OCI-LY7 (cell line): ENCODE measurements at regions not wholly inside any gene's neighbourhood (a gene's known extent, or its start where the extent isn't known, plus 50 kb on each side); places are given as distances from the start of the nearest gene placed in this dataset.

Experiments used
- BruUV-seq: library from RNA; stranded (reverse); fragments of 400-500 nt; replicated peaks from 2 replicates; lab custom pipeline; 2021; lab: Mats Ljungman, UMichigan
- CTCF ChIA-PET: fragments of 300-600 bp; sonication (Branson Sonifier 250); formaldehyde crosslinking; loops from one replicate; lab custom pipeline; 2022; ENCODE audit warnings: antibody characterized with exemption; ENCODE audit not compliant: unreplicated experiment; lab: Charles Lee
- POLR2A ChIA-PET: fragments of 300-600 bp; sonication (Branson Sonifier 250); formaldehyde crosslinking; loops from one replicate; lab custom pipeline; 2022; ENCODE audit warnings: antibody characterized with exemption; lab: Charles Lee
- DNase-seq: peaks from one replicate; pipeline ENCODE4 v3.0.0-alpha.2; 2015; ENCODE audit warnings: low spot score
- H2AFZ ChIP-seq: fragments of 200-600 bp; sonication (generic), shearing (Covaris generic); 2 replicates; pipeline ENCODE4 v1.6.1; 2014; ENCODE audit warnings: mild to moderate bottlenecking, antibody characterized with exemption, low read length, moderate library complexity
- H3K27ac ChIP-seq: fragments of 200-600 bp; sonication (generic); 2 replicates; pipeline ENCODE4 v1.5.1; 2014; ENCODE audit warnings: mixed run types, low read depth, mild to moderate bottlenecking, moderate library complexity, low read length, inconsistent platforms; ENCODE audit not compliant: poor library complexity, severe bottlenecking
- H3K36me3 ChIP-seq: fragments of 200-600 bp; sonication (generic); 2 replicates; pipeline ENCODE4 v1.6.1; 2014; ENCODE audit warnings: mild to moderate bottlenecking, antibody characterized with exemption, low read length, moderate library complexity, mixed read lengths; ENCODE audit not compliant: insufficient read depth
- H3K4me1 ChIP-seq: fragments of 200-600 bp; sonication (generic); 2 replicates; pipeline ENCODE4 v1.5.1; 2014; ENCODE audit warnings: mild to moderate bottlenecking, low read length; ENCODE audit not compliant: insufficient read depth, poor library complexity, severe bottlenecking
- H3K4me2 ChIP-seq: fragments of 200-600 bp; sonication (generic); 2 replicates; pipeline ENCODE4 v1.6.1; 2014; ENCODE audit warnings: mild to moderate bottlenecking, low read length
- H3K4me3 ChIP-seq: fragments of 200-600 bp; sonication (generic); 2 replicates; pipeline ENCODE4 v1.5.1; 2014; ENCODE audit warnings: mild to moderate bottlenecking, low read depth, low read length; ENCODE audit not compliant: poor library complexity, severe bottlenecking
- H3K79me2 ChIP-seq: fragments of 200-600 bp; sonication (generic); 2 replicates; pipeline ENCODE4 v1.6.1; 2016; ENCODE audit warnings: low read depth, mild to moderate bottlenecking, low read length, moderate library complexity, mixed read lengths; ENCODE audit not compliant: insufficient read depth
- H3K9me2 ChIP-seq: fragments of 200-600 bp; sonication (generic); 2 replicates; pipeline ENCODE4 v1.6.1; 2016; ENCODE audit warnings: mild to moderate bottlenecking, low read length, mixed read lengths; ENCODE audit not compliant: insufficient read depth
- H3K9me3 ChIP-seq: fragments of 200-600 bp; sonication (generic); 2 replicates; pipeline ENCODE4 v1.6.1; 2014; ENCODE audit warnings: mild to moderate bottlenecking, mixed run types, low read length, mixed read lengths
- H4K20me1 ChIP-seq: fragments of 200-600 bp; sonication (generic); 2 replicates; pipeline ENCODE4 v1.6.1; 2014; ENCODE audit warnings: mild to moderate bottlenecking, antibody characterized with exemption, low read length, moderate library complexity, mixed read lengths; ENCODE audit not compliant: insufficient read depth
- EZH2phosphoT487 ChIP-seq: fragments of 200-600 bp; sonication (generic); IDR thresholded peaks from 2 replicates; pipeline ENCODE4 v1.6.1; 2018; ENCODE audit warnings: low read depth, borderline replicate concordance, mild to moderate bottlenecking, mixed run types, antibody characterized with exemption, low read length, moderate library complexity, mixed read lengths
- intact Hi-C: fragments of 100-400 bp; cut with micrococcal nuclease; formaldehyde crosslinking; loops from one replicate; pipeline ENCODE4 v1.10.0; 2022; ENCODE audit not compliant: unreplicated experiment
- TF ChIP-seq, protein P1 (sequence below): fragments of 200-600 bp; sonication (generic); conservative IDR thresholded peaks from 2 replicates; pipeline ENCODE4 v1.5.1; 2014; ENCODE audit warnings: mild to moderate bottlenecking, antibody characterized with exemption, low read length, moderate library complexity, mixed read lengths

DNA sequence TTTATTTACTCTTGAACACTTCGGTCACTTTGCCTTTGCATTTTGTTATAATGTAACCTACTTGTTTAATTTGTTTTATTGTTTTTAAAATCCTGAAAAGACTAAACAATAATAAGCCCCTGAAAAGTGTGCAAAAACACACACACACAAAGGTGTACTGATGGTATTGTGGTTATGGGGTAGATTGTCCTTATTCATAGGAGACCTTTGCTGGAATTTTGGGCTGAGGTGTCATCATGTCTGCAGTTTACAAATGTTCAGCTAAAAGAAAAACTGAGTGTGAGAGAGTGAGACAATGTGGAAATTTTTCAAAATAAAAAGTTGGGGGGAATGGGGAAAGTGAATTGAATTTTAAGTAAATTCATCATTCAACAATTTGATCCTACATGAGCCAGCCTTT is 174.9 kb downstream of the QDPR start:
- Histone ChIP-seq H3K79me2 (no peaks in the 10 kb centered on the region), H3K4me2 (peak overlapping the region; percentile 73), H4K20me1 (no peaks in the 10 kb centered on the region), H3K27ac (peak overlapping the region; percentile 92), H3K36me3 (no peaks in the 10 kb centered on the region), H2AFZ (peak overlapping the region; percentile 59; the same call in 1 of the 2 replicates), H3K9me2 (no peaks in the 10 kb centered on the region), H3K4me1 (peaks cover 77% of the 10 kb centered on the region), H3K4me3 (peak overlapping the region; percentile 39), H3K9me3 (no peaks in the 10 kb centered on the region; the same call in 1 of the 2 replicates)
- ChIA-PET CTCF (interaction anchor here (1.2 to 1.4 kb wide), 2 partner anchors 8 to 9 kb away, joined by 3 to 4 read pairs; no protein-coding TSS in a partner anchor), POLR2A (interaction anchor here (0.5 to 2.7 kb wide), 9 partner anchors 9 to 1395 kb away, joined by 3 to 20 read pairs (median 3); no protein-coding TSS in a partner anchor)
- no TSS peak for BruUV-seq
- intact Hi-C loops = loop anchor here (2.0 to 10.0 kb wide), 4 partner anchors 48 to 1562 kb away; partner anchors contain the start of genes CD38 and TAPT1
- no peak for DNase-seq
- TF ChIP-seq, protein P1, sequence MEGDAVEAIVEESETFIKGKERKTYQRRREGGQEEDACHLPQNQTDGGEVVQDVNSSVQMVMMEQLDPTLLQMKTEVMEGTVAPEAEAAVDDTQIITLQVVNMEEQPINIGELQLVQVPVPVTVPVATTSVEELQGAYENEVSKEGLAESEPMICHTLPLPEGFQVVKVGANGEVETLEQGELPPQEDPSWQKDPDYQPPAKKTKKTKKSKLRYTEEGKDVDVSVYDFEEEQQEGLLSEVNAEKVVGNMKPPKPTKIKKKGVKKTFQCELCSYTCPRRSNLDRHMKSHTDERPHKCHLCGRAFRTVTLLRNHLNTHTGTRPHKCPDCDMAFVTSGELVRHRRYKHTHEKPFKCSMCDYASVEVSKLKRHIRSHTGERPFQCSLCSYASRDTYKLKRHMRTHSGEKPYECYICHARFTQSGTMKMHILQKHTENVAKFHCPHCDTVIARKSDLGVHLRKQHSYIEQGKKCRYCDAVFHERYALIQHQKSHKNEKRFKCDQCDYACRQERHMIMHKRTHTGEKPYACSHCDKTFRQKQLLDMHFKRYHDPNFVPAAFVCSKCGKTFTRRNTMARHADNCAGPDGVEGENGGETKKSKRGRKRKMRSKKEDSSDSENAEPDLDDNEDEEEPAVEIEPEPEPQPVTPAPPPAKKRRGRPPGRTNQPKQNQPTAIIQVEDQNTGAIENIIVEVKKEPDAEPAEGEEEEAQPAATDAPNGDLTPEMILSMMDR = no peak
- TF ChIP-seq EZH2phosphoT487 = no peak

DNA sequence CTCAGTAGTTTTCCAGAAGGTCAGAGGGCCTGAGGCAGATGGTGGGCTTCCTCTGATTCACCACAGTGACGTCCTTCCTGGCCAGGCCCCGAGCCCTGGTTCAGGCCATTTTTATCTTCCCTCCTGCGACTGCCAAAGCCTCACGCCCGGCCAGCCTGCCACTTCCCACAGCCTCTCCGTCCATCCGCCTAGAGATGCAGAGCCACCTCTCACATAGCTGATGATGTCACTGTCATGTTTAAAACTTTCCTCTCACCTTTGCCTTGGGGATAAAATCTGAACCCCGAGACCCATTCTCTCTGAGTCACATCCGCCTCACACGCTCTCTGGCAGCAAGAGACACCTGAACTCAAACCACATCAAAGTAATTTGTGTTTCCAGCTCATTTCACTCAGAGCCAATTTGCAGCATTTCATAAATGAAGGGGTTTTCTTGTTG is 175.3 kb downstream of the QDPR start:
- Histone ChIP-seq H3K27ac (peak overlapping the region; percentile 92), H4K20me1 (no peaks in the 10 kb centered on the region), H3K36me3 (no peaks in the 10 kb centered on the region), H3K4me3 (peak overlapping the region; percentile 50), H3K4me2 (peak overlapping the region; percentile 73), H3K79me2 (no peaks in the 10 kb centered on the region), H2AFZ (peak overlapping the region; percentile 59; the same call in 1 of the 2 replicates), H3K9me2 (no peaks in the 10 kb centered on the region), H3K4me1 (peaks cover 81% of the 10 kb centered on the region), H3K9me3 (no peaks in the 10 kb centered on the region; the same call in 1 of the 2 replicates)
- peak; percentile 95 for DNase-seq
- ChIA-PET POLR2A (interaction anchor here (0.5 to 2.7 kb wide), 8 partner anchors 8 to 1394 kb away, joined by 3 to 20 read pairs (median 3); no protein-coding TSS in a partner anchor), CTCF (interaction anchor here (1.2 to 1.4 kb wide), 2 partner anchors 8 to 9 kb away, joined by 3 to 4 read pairs; no protein-coding TSS in a partner anchor)
- TF ChIP-seq EZH2phosphoT487 = no peak
- TF ChIP-seq, protein P1 = no peak
- intact Hi-C loops = loop anchor here (2.0 to 10.0 kb wide), 4 partner anchors 48 to 1562 kb away; partner anchors contain the start of genes CD38 and TAPT1
- no TSS peak for BruUV-seq

DNA sequence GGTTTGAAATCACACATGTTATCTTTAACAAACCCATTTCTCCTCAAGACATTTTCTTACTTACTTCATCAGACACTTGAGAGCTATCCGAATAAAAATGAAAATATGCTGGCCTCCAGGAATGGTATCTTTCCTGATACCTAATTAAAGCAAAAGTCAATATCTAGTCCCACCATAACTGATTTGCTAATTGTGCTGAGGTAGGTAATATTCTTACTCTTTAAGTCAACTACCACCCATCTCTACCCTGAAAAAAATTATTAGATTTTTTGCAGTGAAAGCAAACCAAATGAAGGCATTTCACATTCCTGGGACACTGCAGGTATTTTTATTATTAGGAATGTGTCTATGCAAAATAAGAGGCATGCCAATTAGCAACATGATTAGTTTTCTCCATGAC is 175.8 kb downstream of the QDPR start:
- Histone ChIP-seq H3K9me3 (no peaks in the 10 kb centered on the region; the same call in 1 of the 2 replicates), H3K9me2 (no peaks in the 10 kb centered on the region), H3K27ac (peak overlapping the region; percentile 92), H3K4me2 (peak overlapping the region; percentile 73), H2AFZ (peak overlapping the region; percentile 59; the same call in 1 of the 2 replicates), H3K79me2 (no peaks in the 10 kb centered on the region), H4K20me1 (no peaks in the 10 kb centered on the region), H3K4me1 (peaks cover 86% of the 10 kb centered on the region), H3K36me3 (no peaks in the 10 kb centered on the region), H3K4me3 (peak overlapping the region; percentile 50)
- TSS peak; percentile 93 for BruUV-seq
- ChIA-PET POLR2A (interaction anchor here (0.7 to 1.7 kb wide), 4 partner anchors 10 to 687 kb away, joined by 3 to 8 read pairs (median 3); no protein-coding TSS in a partner anchor), CTCF (interaction anchor here (1.2 kb wide), 1 partner anchor 10 kb away, joined by 4 read pairs; no protein-coding TSS in a partner anchor)
- DNase-seq = no peak
- no peak for TF ChIP-seq EZH2phosphoT487
- TF ChIP-seq, protein P1 = no peak
- intact Hi-C loops = loop anchor here (2.0 to 10.0 kb wide), 4 partner anchors 49 to 1561 kb away; partner anchors contain the start of genes CD38 and TAPT1
